ENCODE measurements at regions not wholly inside any gene's neighbourhood (a gene's known extent, or its start where the extent isn't known, plus 50 kb on each side); places are given as distances from the start of the nearest gene placed in this dataset.
"Not testable (repeated sequence)": the region's sequence is repeated elsewhere in the genome, so short reads cannot be mapped to it uniquely, and the experiment has no call there.

DNA sequence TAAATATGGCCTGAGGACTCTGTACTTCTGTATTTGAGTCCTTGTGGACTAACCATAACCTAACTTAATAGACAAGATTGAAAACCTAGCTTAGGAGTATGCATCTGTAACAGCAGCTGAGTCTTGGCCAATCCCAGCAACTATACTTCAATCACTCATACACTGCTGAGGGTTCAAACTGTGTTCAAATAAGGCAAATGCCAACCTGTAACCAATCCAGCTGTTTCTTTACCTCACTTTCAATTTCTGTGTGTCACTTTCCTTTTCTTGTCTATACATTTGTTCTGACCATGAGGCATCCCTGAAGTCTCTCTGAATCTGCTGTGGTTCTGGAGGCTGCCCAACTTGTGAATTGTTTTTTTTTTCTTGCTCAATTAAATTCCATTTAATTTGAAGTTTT is 57.9 kb upstream of the GOLGA8O start:
- H3K36me3 ChIP-seq (ENCODE audit: control insufficient read depth, insufficient read depth, low read length); DNase-seq; H3K4me3 Mint-ChIP-seq; H3K4me3 ChIP-seq (ENCODE audit: low read depth, low read length); ATAC-seq (ENCODE audit: low read depth in 2 of 2); H3K36me3 Mint-ChIP-seq; H3K27me3 ChIP-seq (ENCODE audit: control insufficient read depth, insufficient read depth, low read length); H3K27ac ChIP-seq (ENCODE audit: insufficient read depth, low read length, poor library complexity, severe bottlenecking); H3K9me3 Mint-ChIP-seq; H3K9me3 ChIP-seq (ENCODE audit: control insufficient read depth in 2 of 2, low read length in 2 of 2); H3K27ac Mint-ChIP-seq; H3K4me1 ChIP-seq (ENCODE audit: control insufficient read depth, insufficient read depth, low read length, poor library complexity, severe bottlenecking); H3K27me3 Mint-ChIP-seq; H3K4me1 Mint-ChIP-seq: not testable (repeated sequence)

DNA sequence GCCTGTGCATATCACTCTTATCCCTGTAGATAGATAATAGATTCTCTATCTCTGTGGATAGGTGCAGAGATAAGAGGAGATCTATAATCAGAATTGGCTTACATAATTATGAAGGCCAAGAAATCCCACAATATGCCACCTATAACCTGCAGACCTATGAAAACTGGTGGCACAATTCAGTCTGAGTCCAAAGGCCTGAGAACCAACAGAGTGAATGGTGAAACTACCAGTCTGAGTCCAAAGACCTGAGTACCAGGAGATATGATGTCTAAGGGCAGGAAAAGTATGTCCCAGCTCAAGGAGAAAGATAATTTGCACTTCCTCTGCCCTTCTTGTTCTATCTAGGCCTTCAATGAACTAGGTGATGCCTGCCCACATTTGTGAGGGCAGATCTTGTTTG is 54.6 kb upstream of the GOLGA8O start:
- not testable (repeated sequence) for H3K36me3 Mint-ChIP-seq, H3K27ac Mint-ChIP-seq

DNA sequence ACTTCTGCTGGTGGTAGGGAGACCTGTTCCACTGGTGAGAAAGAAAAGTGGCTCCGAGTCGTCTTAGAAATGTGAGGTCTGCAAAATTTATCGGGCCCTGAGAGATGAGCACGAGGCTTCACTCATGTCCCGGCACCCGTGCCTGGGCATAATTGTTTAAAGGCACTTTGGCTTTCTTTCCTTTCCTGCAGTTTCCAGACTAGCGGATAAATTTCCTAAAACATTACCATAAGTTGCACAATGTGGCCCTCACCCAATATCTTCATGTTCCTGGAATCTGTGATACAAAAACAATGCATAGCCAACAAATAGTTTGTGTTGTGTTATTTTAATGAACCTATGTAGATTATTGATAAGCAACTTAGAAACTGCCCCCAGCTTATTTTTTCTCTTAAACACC is 52.6 kb upstream of the GOLGA8O start:
- not testable (repeated sequence) for H3K4me1 ChIP-seq (ENCODE audit: control insufficient read depth, insufficient read depth, low read length, poor library complexity, severe bottlenecking); ATAC-seq (ENCODE audit: low read depth in 2 of 2); H3K27ac Mint-ChIP-seq; DNase-seq; H3K27me3 ChIP-seq (ENCODE audit: control insufficient read depth, insufficient read depth, low read length); H3K9me3 Mint-ChIP-seq; H3K27ac ChIP-seq (ENCODE audit: insufficient read depth, low read length, poor library complexity, severe bottlenecking); H3K27me3 Mint-ChIP-seq; H3K36me3 ChIP-seq (ENCODE audit: control insufficient read depth, insufficient read depth, low read length); H3K4me3 ChIP-seq (ENCODE audit: low read depth, low read length); H3K4me1 Mint-ChIP-seq; H3K9me3 ChIP-seq (ENCODE audit: control insufficient read depth in 2 of 2, low read length in 2 of 2); H3K36me3 Mint-ChIP-seq; H3K4me3 Mint-ChIP-seq

More for the DNA sequence above, 54.6 kb upstream of the GOLGA8O start:
- not testable (repeated sequence) for H3K9me3 Mint-ChIP-seq; H3K36me3 ChIP-seq (ENCODE audit: control insufficient read depth, insufficient read depth, low read length); DNase-seq; H3K9me3 ChIP-seq (ENCODE audit: control insufficient read depth in 2 of 2, low read length in 2 of 2); H3K4me1 Mint-ChIP-seq; H3K27me3 ChIP-seq (ENCODE audit: control insufficient read depth, insufficient read depth, low read length); H3K27ac ChIP-seq (ENCODE audit: insufficient read depth, low read length, poor library complexity, severe bottlenecking); H3K4me3 ChIP-seq (ENCODE audit: low read depth, low read length); H3K4me1 ChIP-seq (ENCODE audit: control insufficient read depth, insufficient read depth, low read length, poor library complexity, severe bottlenecking); H3K27me3 Mint-ChIP-seq; ATAC-seq (ENCODE audit: low read depth in 2 of 2); H3K4me3 Mint-ChIP-seq

DNA sequence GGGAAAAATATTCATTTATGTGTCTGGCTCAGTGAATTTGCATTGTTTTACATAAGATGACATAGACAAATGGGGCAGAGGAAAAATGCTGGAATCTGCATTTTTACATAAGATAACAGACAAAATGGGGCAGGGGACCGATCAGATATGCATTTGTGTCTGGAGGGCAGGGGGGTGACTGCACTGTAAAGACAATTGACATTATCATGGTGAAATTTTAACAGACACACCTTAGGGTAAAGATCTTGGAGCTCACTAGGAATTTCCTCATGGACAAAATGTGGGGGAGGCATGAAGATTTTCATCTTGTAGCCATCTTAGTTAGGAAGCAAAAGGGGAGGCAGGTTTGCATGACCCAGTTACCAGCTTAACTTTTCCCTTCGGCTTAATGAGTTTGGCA is 51.4 kb upstream of the GOLGA8O start:
- H3K4me1 Mint-ChIP-seq; H3K4me3 ChIP-seq (ENCODE audit: low read depth, low read length); H3K27me3 ChIP-seq (ENCODE audit: control insufficient read depth, insufficient read depth, low read length); DNase-seq; H3K27me3 Mint-ChIP-seq; ATAC-seq (ENCODE audit: low read depth in 2 of 2); H3K27ac ChIP-seq (ENCODE audit: insufficient read depth, low read length, poor library complexity, severe bottlenecking); H3K4me3 Mint-ChIP-seq; H3K36me3 ChIP-seq (ENCODE audit: control insufficient read depth, insufficient read depth, low read length); H3K36me3 Mint-ChIP-seq; H3K4me1 ChIP-seq (ENCODE audit: control insufficient read depth, insufficient read depth, low read length, poor library complexity, severe bottlenecking); H3K9me3 Mint-ChIP-seq; H3K9me3 ChIP-seq (ENCODE audit: control insufficient read depth in 2 of 2, low read length in 2 of 2); H3K27ac Mint-ChIP-seq: not testable (repeated sequence)

DNA sequence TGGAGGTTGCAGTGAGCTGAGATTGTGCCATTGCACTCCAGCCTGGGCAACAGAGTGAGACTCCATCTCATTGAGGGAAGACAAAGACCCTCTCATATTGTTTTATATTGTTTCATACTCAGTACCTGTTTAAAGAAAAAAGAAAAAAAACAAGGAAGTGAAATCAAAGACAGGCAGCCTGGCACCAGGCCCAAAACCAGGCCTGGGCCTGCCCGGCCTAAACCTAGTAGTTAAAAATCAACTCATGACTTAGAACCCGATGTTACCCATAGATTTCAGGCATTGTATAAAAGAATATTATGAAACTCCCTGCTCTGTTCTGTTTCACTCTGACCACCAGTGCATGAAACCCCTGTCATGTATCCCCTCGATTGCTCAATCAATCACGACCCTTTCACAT is 50.2 kb upstream of the GOLGA8O start:
- not testable (repeated sequence) for H3K4me1 ChIP-seq (ENCODE audit: control insufficient read depth, insufficient read depth, low read length, poor library complexity, severe bottlenecking); H3K9me3 Mint-ChIP-seq; H3K4me3 Mint-ChIP-seq; H3K27me3 ChIP-seq (ENCODE audit: control insufficient read depth, insufficient read depth, low read length); H3K36me3 Mint-ChIP-seq; H3K4me3 ChIP-seq (ENCODE audit: low read depth, low read length); H3K36me3 ChIP-seq (ENCODE audit: control insufficient read depth, insufficient read depth, low read length); H3K27ac ChIP-seq (ENCODE audit: insufficient read depth, low read length, poor library complexity, severe bottlenecking); H3K27me3 Mint-ChIP-seq; H3K27ac Mint-ChIP-seq; H3K4me1 Mint-ChIP-seq; ATAC-seq (ENCODE audit: low read depth in 2 of 2); DNase-seq; H3K9me3 ChIP-seq (ENCODE audit: control insufficient read depth in 2 of 2, low read length in 2 of 2)
